GM18519 (cell line): ENCODE measurements at regions not wholly inside any gene's neighbourhood (a gene's known extent, or its start where the extent isn't known, plus 50 kb on each side); places are given as distances from the start of the nearest gene placed in this dataset.
"Not testable (repeated sequence)": the region's sequence is repeated elsewhere in the genome, so short reads cannot be mapped to it uniquely, and the experiment has no call there.

Experiments
- ATAC-seq: cut with Tn5 transposase; IDR thresholded peaks from one replicate; pipeline ENCODE4 v1.9.1; 2021; ENCODE audit warnings: mild to moderate bottlenecking, moderate library complexity; ENCODE audit not compliant: unreplicated experiment, low FRiP score

- no peak for ATAC-seq
These were observed 52.0 kb upstream of the LRIG1 start for GRCh38 chr3:66552846-66553245.

DNA sequence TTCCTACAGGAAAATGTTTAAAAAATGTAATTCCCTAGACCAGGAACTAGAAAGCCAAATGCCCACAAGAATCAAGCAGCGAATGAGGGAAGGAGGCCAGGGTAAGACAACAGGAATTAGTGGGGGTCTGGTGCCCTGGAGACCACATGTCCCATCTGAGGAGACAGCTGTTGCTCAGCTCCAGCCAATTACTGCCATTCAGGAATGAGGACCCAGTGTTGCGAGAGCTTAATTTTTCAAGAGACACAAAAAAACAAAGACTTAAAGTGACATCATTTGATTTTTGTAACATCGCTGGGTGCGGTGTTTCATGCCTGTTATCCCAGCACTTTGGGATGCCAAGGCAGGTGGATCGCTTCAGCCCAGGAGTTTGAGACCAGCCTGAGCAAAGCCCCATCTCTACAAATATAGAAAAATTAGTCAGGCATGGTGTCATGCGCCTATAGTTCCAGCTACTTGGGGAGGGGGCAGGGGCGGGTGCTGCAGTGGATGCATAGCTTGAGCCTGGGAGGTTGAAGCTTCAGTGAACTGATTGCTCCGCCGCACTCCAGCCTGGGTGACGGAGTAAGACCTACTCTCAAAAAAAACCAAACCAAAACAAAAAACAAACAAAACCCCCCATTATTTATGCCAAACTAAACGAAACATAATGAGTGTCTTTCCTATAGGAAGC is 52.8 kb upstream of the LRIG1 start:
- no peak for ATAC-seq

DNA sequence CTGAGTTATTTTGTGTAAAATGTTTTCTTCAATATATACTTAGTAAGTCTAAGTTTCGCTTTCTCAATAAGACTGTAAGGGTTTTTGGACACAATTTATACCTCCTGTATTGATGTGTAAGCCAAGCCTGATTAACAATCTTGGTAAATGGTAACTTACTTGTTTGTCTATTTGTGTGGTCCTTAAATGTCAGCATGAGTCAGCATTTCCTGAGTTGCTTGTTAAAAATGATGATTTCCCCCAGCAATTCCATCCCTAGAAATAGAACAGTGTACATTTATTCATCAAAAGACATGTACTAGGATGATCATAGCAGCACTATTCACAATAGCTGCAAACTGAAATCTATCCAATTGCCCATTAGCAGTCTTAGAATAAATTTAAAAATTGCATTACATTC is 53.4 kb upstream of the LRIG1 start:
- ATAC-seq = no peak

DNA sequence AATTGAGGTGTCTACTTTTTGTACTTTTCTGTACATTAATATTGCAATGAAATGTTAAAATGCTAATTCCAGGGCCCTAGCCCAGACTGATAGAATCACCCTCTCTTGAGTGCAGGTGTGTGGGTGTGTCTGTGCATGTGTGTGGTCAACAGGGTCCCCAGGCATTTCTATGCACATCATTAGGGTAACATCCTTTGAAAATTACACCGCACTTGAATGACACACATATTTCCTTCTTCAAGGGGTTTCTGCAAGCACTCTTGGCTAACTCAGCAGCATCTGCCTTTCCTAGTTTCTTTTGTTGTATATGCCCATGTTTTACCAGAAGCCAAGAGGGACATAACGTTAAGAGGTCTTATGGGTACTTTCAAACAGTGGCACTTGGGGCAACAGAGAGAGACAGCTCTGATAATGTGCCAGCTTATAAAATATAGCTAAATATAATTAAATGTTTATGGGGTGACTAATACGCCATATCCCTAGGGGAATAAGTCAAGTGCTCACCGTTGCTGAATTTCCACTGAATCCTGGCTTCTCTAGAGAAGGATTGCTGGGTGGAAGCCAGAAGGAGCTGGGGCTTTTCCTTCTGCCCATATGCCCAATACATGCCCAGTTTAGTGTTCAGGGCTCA is 54.5 kb upstream of the LRIG1 start:
- ATAC-seq = no peak

DNA sequence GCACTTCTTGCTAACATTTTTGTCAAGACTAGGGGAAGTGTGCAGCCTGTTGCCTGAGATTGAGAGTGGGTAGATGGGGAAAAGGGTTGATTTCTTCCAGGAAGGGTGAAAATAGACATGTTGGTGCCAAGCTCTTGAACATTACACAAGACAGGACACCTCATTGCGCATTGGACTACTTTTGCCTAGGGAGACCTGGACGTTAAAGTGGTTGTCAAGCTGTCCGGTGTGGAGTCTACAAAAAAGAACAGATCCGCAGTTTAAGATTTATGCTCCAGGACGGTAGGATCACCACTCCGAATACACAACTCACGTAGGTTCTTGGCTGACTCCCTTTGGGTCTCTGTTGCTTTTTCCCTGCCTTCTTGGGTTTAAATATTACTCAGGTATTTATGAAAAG is 56.3 kb upstream of the LRIG1 start:
- no peak for ATAC-seq

GRCh38 chr3:66559924-66560323 is 59.1 kb upstream of the LRIG1 start:
- ATAC-seq = not testable (repeated sequence)

GRCh38 chr3:66561367-66561766 is 60.5 kb upstream of the LRIG1 start:
- no peak for ATAC-seq

DNA sequence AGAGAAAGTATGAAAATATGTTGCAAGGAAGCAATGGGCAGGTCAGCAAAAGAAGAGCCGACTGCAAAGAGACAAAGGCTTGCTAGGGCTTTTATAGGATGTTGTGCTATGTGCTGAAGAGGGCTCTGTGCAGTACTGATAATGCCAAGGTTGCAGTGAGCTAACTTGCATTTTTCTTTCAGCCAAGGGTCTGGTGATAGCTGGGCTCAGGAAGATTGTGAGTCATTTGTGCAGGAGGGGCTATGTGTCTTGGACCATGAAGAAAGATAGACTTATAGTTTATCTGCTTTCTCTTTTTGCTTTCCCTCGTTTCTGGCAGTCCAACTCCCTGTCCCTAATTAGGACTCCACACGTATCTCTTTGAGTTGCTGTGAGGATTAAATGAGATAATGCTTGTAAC is 64.5 kb upstream of the LRIG1 start:
- ATAC-seq = no peak

GRCh38 chr3:66567077-66567476 is 66.3 kb upstream of the LRIG1 start:
- ATAC-seq = no peak

GRCh38 chr3:66572090-66572675 is 71.4 kb upstream of the LRIG1 start:
- ATAC-seq = no peak

GRCh38 chr3:66572938-66573710 is 72.3 kb upstream of the LRIG1 start:
- peak; percentile 87 for ATAC-seq

- ATAC-seq = no peak
These were observed 73.3 kb upstream of the LRIG1 start for GRCh38 chr3:66574091-66574490.

DNA sequence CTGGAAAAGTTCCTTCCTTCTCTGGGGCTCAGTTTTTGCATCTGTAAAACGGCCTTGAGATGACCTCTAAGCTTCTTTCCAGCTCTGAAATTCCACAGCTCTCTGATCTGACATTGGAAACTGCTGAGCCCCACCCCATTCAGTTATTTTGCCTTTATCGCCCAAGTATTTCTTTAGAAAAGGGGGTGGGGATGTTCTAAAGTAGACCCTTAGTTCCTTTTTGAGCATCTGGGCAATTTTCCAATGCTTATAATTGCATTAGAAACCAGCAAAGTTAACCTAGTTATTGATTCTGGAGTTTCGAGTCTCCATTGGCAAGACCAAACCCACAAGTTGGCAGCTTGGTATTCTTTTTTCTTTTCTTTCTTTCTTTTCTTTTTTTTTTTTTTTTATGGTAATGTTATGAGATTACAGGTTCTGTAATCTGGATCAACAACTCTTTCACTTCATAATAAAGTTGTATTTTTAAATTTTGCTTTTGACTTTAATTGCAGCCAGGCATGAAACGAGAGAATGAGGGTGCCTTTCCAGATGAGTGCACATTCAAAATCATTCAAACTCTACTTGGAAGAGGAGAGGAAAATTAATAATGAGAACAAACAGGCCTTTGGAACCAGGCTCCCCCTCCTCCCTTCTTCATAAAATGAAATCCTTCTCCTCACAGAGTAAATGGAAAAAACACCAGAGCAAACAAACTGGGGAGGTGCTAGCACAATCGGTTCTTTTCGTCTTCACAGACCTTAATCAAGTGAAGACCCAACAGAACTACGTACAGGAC is 76.8 kb upstream of the LRIG1 start:
- no peak for ATAC-seq

GRCh38 chr3:66581256-66581655 is 80.4 kb upstream of the LRIG1 start:
- no peak for ATAC-seq

- ATAC-seq = peak; percentile 85
These were observed 82.0 kb upstream of the LRIG1 start for GRCh38 chr3:66582721-66583423.

- no peak for ATAC-seq
These were observed 82.7 kb upstream of the LRIG1 start for GRCh38 chr3:66583424-66584040.

GRCh38 chr3:66585520-66586095 is 84.8 kb upstream of the LRIG1 start:
- ATAC-seq = no peak

GRCh38 chr3:66586853-66587252 is 86.0 kb upstream of the LRIG1 start:
- ATAC-seq = no peak

- ATAC-seq = no peak
These were observed 87.6 kb upstream of the LRIG1 start for GRCh38 chr3:66588340-66588847.
